ENCODE measurements at regions not wholly inside any gene's neighbourhood (a gene's known extent, or its start where the extent isn't known, plus 50 kb on each side); places are given as distances from the start of the nearest gene placed in this dataset.

- Histone ChIP-seq H3K27me3 (ENCODE audit: control insufficient read depth, insufficient read depth, low read length, poor library complexity, severe bottlenecking) (no peaks in the 10 kb centered on the region), H3K27ac (ENCODE audit: low read depth, low read length) (no peak overlapping the region), H3K4me3 (ENCODE audit: low read length) (no peak overlapping the region), H3K9ac (ENCODE audit: extremely low read depth, low read length, poor library complexity, severe bottlenecking) (no peak overlapping the region), H3K9me3 (ENCODE audit: control insufficient read depth, low read length) (no peaks in the 10 kb centered on the region), H3K36me3 (ENCODE audit: control insufficient read depth, insufficient read depth, low read length) (no peaks in the 10 kb centered on the region), H3K4me1 (ENCODE audit: control insufficient read depth, insufficient read depth, low read length) (no peaks in the 10 kb centered on the region)
- DNase-seq = peak; percentile 62
- H3K4me3 Mint-ChIP-seq = no peak overlapping the region
- TF ChIP-seq CTCF (conservative IDR thresholded peaks at IDR 0.05) = no peak
- WGBS, 2 experiments (ENCODE audit: insufficient coverage in 1 of 2, insufficient read length in 1 of 2) = 93% methylated on average over 1 of the region's 1 CpG; no CpG with 5 or more reads in 1 of the 2 experiments
- no peaks in the 10 kb centered on the region for H3K27me3 Mint-ChIP-seq (ENCODE audit: insufficient read depth)
- no peak overlapping the region for H3K27ac Mint-ChIP-seq
- H3K36me3 Mint-ChIP-seq (ENCODE audit: low read depth) = no peaks in the 10 kb centered on the region
- no peaks in the 10 kb centered on the region for H3K9me3 Mint-ChIP-seq
- H3K4me1 Mint-ChIP-seq = no peaks in the 10 kb centered on the region
Observed at GRCh38 chr4:46196086-46196485, 72.2 kb upstream of the GABRG1 start.

DNA sequence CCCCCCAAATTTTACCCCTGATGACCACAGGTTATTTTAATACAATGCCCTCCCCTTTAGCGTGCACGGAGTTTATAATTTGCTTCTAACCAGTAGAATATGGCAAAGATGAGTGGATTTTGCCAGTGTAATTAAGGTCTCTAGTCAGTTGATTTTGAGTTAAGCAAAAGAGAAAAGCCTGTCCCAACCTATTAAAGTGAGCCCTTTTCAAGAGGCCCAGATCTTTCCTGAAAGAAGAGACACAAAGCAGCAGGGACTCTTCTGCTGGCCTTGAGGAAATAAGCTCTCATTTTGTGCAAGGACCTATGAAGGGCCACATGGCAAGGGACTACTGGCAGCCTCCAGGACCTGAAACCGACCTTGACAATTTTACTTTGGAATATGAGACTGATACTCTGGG lies 61.9 kb upstream of the GABRG1 start:
- Mint-ChIP-seq H3K9me3 (peaks cover 6% of the 10 kb centered on the region), H3K4me1 (no peaks in the 10 kb centered on the region), H3K27ac (no peak overlapping the region), H3K27me3 (ENCODE audit: insufficient read depth) (no peaks in the 10 kb centered on the region), H3K4me3 (no peak overlapping the region), H3K36me3 (ENCODE audit: low read depth) (no peaks in the 10 kb centered on the region)
- H3K27me3 ChIP-seq (ENCODE audit: control insufficient read depth, insufficient read depth, low read length, poor library complexity, severe bottlenecking) = no peaks in the 10 kb centered on the region
- 93% methylated on average over 3 of the region's 3 CpGs; no CpG with 5 or more reads in 1 of the 2 experiments for WGBS, 2 experiments (ENCODE audit: insufficient coverage in 1 of 2, insufficient read length in 1 of 2)
- H3K27ac ChIP-seq (ENCODE audit: low read depth, low read length) = no peak overlapping the region
- no peak for DNase-seq
- H3K9ac ChIP-seq (ENCODE audit: extremely low read depth, low read length, poor library complexity, severe bottlenecking) = no peak overlapping the region
- no peaks in the 10 kb centered on the region for H3K4me1 ChIP-seq (ENCODE audit: control insufficient read depth, insufficient read depth, low read length)
- TF ChIP-seq CTCF (conservative IDR thresholded peaks at IDR 0.05) = no peak
- H3K4me3 ChIP-seq (ENCODE audit: low read length) = no peak overlapping the region
- H3K36me3 ChIP-seq (ENCODE audit: control insufficient read depth, insufficient read depth, low read length) = no peaks in the 10 kb centered on the region
- H3K9me3 ChIP-seq (ENCODE audit: control insufficient read depth, low read length) = no peaks in the 10 kb centered on the region

GRCh38 chr4:46179356-46179755 lies 55.5 kb upstream of the GABRG1 start:
- H3K4me1 Mint-ChIP-seq = no peaks in the 10 kb centered on the region
- no peak overlapping the region for H3K4me3 ChIP-seq (ENCODE audit: low read length)
- no peaks in the 10 kb centered on the region for H3K36me3 ChIP-seq (ENCODE audit: control insufficient read depth, insufficient read depth, low read length)
- no peak for TF ChIP-seq CTCF (conservative IDR thresholded peaks at IDR 0.05)
- H3K27ac Mint-ChIP-seq = no peak overlapping the region
- no peak overlapping the region for H3K9ac ChIP-seq (ENCODE audit: extremely low read depth, low read length, poor library complexity, severe bottlenecking)
- no peaks in the 10 kb centered on the region for H3K27me3 ChIP-seq (ENCODE audit: control insufficient read depth, insufficient read depth, low read length, poor library complexity, severe bottlenecking)
- no peak overlapping the region for H3K4me3 Mint-ChIP-seq
- H3K4me1 ChIP-seq (ENCODE audit: control insufficient read depth, insufficient read depth, low read length) = no peaks in the 10 kb centered on the region
- H3K27me3 Mint-ChIP-seq (ENCODE audit: insufficient read depth) = no peaks in the 10 kb centered on the region
- peaks cover 52% of the 10 kb centered on the region for H3K9me3 Mint-ChIP-seq
- H3K9me3 ChIP-seq (ENCODE audit: control insufficient read depth, low read length) = peaks cover 16% of the 10 kb centered on the region
- no peak overlapping the region for H3K27ac ChIP-seq (ENCODE audit: low read depth, low read length)
- no peaks in the 10 kb centered on the region for H3K36me3 Mint-ChIP-seq (ENCODE audit: low read depth)
- DNase-seq = no peak

Measured in endodermal cell (in vitro differentiated cells).